MM.1S (cell line): ENCODE measurements at regions not wholly inside any gene's neighbourhood (a gene's known extent, or its start where the extent isn't known, plus 50 kb on each side); places are given as distances from the start of the nearest gene placed in this dataset.

Experiments used
- DNase-seq: peaks from one replicate; pipeline ENCODE4 v3.0.0-alpha.2; 2015
- H2AFZ ChIP-seq: fragments of 300-600 bp; sonication (generic); 2 replicates; pipeline ENCODE4 v1.6.0; 2016; ENCODE audit warnings: antibody characterized with exemption, low read length
- H3F3A ChIP-seq: fragments of 300-600 bp; sonication (generic); 2 replicates; pipeline ENCODE4 v1.6.1; 2016; ENCODE audit warnings: mild to moderate bottlenecking, antibody characterized with exemption, low read length, moderate library complexity, mixed read lengths; ENCODE audit not compliant: insufficient read depth
- H3K27ac ChIP-seq: fragments of 300-600 bp; sonication (generic); 2 replicates; pipeline ENCODE4 v1.5.1; 2016; ENCODE audit warnings: mild to moderate bottlenecking, low read length
- H3K27me3 ChIP-seq: fragments of 300-600 bp; sonication (generic); replicated peaks from 2 replicates; pipeline ENCODE4 v1.6.0; 2016; ENCODE audit warnings: low read length; ENCODE audit not compliant: insufficient read depth
- H3K36me3 ChIP-seq: fragments of 300-600 bp; sonication (generic); replicated peaks from 2 replicates; pipeline ENCODE4 v1.6.1; 2016; ENCODE audit warnings: mild to moderate bottlenecking, low read length, mixed read lengths; ENCODE audit not compliant: insufficient read depth
- H3K4me1 ChIP-seq: fragments of 300-600 bp; sonication (generic); 2 replicates; pipeline ENCODE4 v1.6.1; 2016; ENCODE audit warnings: low read length, mixed read lengths
- H3K4me2 ChIP-seq: fragments of 300-600 bp; sonication (generic); 2 replicates; pipeline ENCODE4 v1.6.0; 2016; ENCODE audit warnings: low read depth, low read length
- H3K4me3 ChIP-seq: fragments of 300-600 bp; sonication (generic); 2 replicates; pipeline ENCODE4 v1.5.1; 2016; ENCODE audit warnings: low read length, mixed read lengths
- H3K79me2 ChIP-seq: fragments of 300-600 bp; sonication (generic); 2 replicates; pipeline ENCODE4 v1.6.1; 2016; ENCODE audit warnings: mixed run types, low read length, mixed read lengths
- H3K9ac ChIP-seq: fragments of 300-600 bp; sonication (generic); 2 replicates; pipeline ENCODE4 v1.6.1; 2016; ENCODE audit warnings: low read length, mixed read lengths
- H3K9me2 ChIP-seq: fragments of 300-600 bp; sonication (generic); replicated peaks from 2 replicates; pipeline ENCODE4 v1.6.1; 2016; ENCODE audit warnings: mild to moderate bottlenecking, low read length, mixed read lengths; ENCODE audit not compliant: insufficient read depth
- H3K9me3 ChIP-seq: fragments of 300-600 bp; sonication (generic); replicated peaks from 2 replicates; pipeline ENCODE4 v1.6.1; 2016; ENCODE audit warnings: mild to moderate bottlenecking, low read length, mixed read lengths; ENCODE audit not compliant: insufficient read depth
- H4K20me1 ChIP-seq: fragments of 300-600 bp; sonication (generic); 2 replicates; pipeline ENCODE4 v1.6.1; 2016; ENCODE audit warnings: mild to moderate bottlenecking, low read length, moderate library complexity, mixed read lengths; ENCODE audit not compliant: insufficient read depth
- CTCF ChIP-seq: fragments of 300-600 bp; sonication (generic); IDR thresholded peaks from 2 replicates; pipeline ENCODE4 v1.5.1; 2016; ENCODE audit warnings: antibody characterized with exemption, low read length, mixed read lengths
- EZH2 ChIP-seq: fragments of 300-600 bp; sonication (generic); optimal IDR thresholded peaks from 2 replicates; pipeline ENCODE3; 2017; ENCODE audit warnings: low read depth, mild to moderate bottlenecking, antibody characterized with exemption, low read length, mixed read lengths
- EZH2phosphoT487 ChIP-seq: fragments of 300-600 bp; sonication (generic); IDR thresholded peaks from 2 replicates; pipeline ENCODE4 v1.6.1; 2018; ENCODE audit warnings: antibody characterized with exemption, low read length

DNA sequence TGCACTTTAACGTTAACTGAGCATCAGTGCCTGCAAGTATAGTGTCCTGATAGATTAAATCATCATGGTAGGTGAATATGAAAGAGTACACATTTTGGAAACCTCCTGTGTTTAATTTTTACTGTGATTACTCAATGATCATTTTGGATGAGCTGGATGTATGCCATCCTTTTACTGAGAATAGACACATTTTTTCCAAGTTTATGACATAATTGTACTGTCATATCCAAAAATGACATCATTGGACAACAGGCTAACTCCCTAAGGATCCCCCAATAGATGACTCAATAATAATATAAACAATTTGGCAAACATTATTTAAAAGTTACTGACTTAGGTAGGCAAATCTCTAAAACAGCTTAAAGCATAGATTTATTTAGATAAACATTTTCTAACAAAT lies 410.8 kb upstream of the REG3G start:
- no peak for DNase-seq
- no peak for TF ChIP-seq CTCF
- TF ChIP-seq EZH2phosphoT487 = no peak
- no peak for TF ChIP-seq EZH2
- no peak overlapping the region for H3K27ac ChIP-seq
- no peaks in the 10 kb centered on the region for H3K27me3 ChIP-seq
- no peaks in the 10 kb centered on the region for H3K36me3 ChIP-seq
- no peak overlapping the region for H3K9ac ChIP-seq
- no peak overlapping the region for H3K4me3 ChIP-seq
- H4K20me1 ChIP-seq = no peaks in the 10 kb centered on the region
- no peak overlapping the region for H2AFZ ChIP-seq
- no peaks in the 10 kb centered on the region for H3K9me2 ChIP-seq
- H3K9me3 ChIP-seq = no peaks in the 10 kb centered on the region
- H3K4me1 ChIP-seq = no peaks in the 10 kb centered on the region
- H3F3A ChIP-seq = no peaks in the 10 kb centered on the region
- no peak overlapping the region for H3K4me2 ChIP-seq
- H3K79me2 ChIP-seq = no peaks in the 10 kb centered on the region

DNA sequence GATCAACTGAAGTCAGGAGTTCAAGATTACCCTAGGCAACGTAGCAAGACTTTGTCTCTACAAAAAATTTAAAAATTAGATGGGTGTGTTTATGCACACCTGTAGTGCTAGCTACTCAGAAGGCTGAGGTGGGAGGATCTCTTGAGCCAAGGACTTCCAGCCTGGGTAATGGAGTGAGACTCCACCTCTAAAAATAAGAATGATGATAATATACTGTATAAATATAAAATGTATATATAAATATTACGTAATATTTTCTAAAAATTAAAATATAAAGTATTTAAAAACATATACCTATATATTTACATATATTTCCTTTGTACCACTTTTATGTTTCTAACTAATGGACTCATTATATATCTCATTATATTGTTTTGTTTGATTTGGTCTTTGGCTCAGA lies 409.5 kb upstream of the REG3G start:
- H3K9ac ChIP-seq = no peak overlapping the region

GRCh38 chr2:78634425-78634824 lies 391.1 kb upstream of the REG3G start:
- no peaks in the 10 kb centered on the region for H3K4me1 ChIP-seq
- DNase-seq = no peak

More for the DNA sequence above, 409.5 kb upstream of the REG3G start:
- TF ChIP-seq EZH2 (no peak), CTCF (no peak), EZH2phosphoT487 (no peak)
- Histone ChIP-seq H4K20me1 (no peaks in the 10 kb centered on the region), H3K79me2 (no peaks in the 10 kb centered on the region), H2AFZ (no peak overlapping the region), H3K4me2 (no peak overlapping the region), H3K4me3 (no peak overlapping the region), H3K9me2 (no peaks in the 10 kb centered on the region), H3K9me3 (no peaks in the 10 kb centered on the region), H3F3A (no peaks in the 10 kb centered on the region), H3K4me1 (no peaks in the 10 kb centered on the region), H3K27ac (no peak overlapping the region), H3K36me3 (no peaks in the 10 kb centered on the region), H3K27me3 (no peaks in the 10 kb centered on the region)
- DNase-seq = no peak

More at GRCh38 chr2:78634425-78634824, 391.1 kb upstream of the REG3G start:
- Histone ChIP-seq H3K27me3 (no peaks in the 10 kb centered on the region), H3K9me3 (no peaks in the 10 kb centered on the region), H3K4me3 (no peak overlapping the region), H3K9me2 (no peaks in the 10 kb centered on the region), H3K27ac (no peak overlapping the region), H4K20me1 (no peaks in the 10 kb centered on the region), H2AFZ (no peak overlapping the region), H3K36me3 (no peaks in the 10 kb centered on the region), H3K79me2 (no peaks in the 10 kb centered on the region), H3K9ac (no peak overlapping the region), H3K4me2 (no peak overlapping the region), H3F3A (no peaks in the 10 kb centered on the region)
- no peak for TF ChIP-seq EZH2phosphoT487
- TF ChIP-seq CTCF = no peak
- no peak for TF ChIP-seq EZH2
